Testis (tissue), 2 donors: ENCODE measurements at regions not wholly inside any gene's neighbourhood (a gene's known extent, or its start where the extent isn't known, plus 50 kb on each side); places are given as distances from the start of the nearest gene placed in this dataset.

Experiments
- DNase-seq: peaks from one replicate; pipeline ENCODE4 v3.0.0-alpha.2; 2019
- H3K27ac ChIP-seq, 2 donors: fragments of 200-600 bp; sonication (generic); one replicate each; pipeline ENCODE4 v1.5.1; 2019
- H3K27me3 ChIP-seq: fragments of 200-600 bp; sonication (generic); one replicate; pipeline ENCODE4 v1.5.1; 2019
- H3K36me3 ChIP-seq: fragments of 200-600 bp; sonication (generic); one replicate; pipeline ENCODE4 v1.5.1; 2017; ENCODE audit warnings: low read depth; ENCODE audit errors: missing control alignments
- H3K4me1 ChIP-seq: fragments of 200-600 bp; sonication (generic); one replicate; pipeline ENCODE4 v1.5.1; 2019
- H3K4me3 ChIP-seq, 2 donors: fragments of 200-600 bp; sonication (generic); one replicate each; pipeline ENCODE4 v1.5.1; 2017 to 2019
- H3K9me3 ChIP-seq: fragments of 200-600 bp; sonication (generic); one replicate; pipeline ENCODE4 v1.5.1; 2017
- POLR2A ChIP-seq: fragments of 450-650 bp; IDR thresholded peaks from one replicate; pipeline ENCODE4 v1.6.1; 2017; ENCODE audit warnings: antibody characterized with exemption, mild to moderate bottlenecking, moderate library complexity
- WGBS, 2 donors: methylation state at CpG; one replicate each; pipeline ENCODE4 v1.1.5; 2018; 5-methylcytosine and 5-hydroxymethylcytosine counted together
- intact Hi-C: fragments of 100-400 bp; cut with DNase I; formaldehyde crosslinking; loops from one replicate; pipeline ENCODE4 v1.15.1; 2023; ENCODE audit warnings: low total_unique reads
- TF ChIP-seq, protein P1 (sequence below), 3 experiments: fragments of 450-650 bp in 2 of 3; fragments of 200-600 bp in 1 of 3; sonication (generic) in 1 of 3; IDR thresholded peaks; one replicate each; pipeline ENCODE4 v1.5.1; 2016 to 2019; ENCODE audit warnings: antibody characterized with exemption in 3 of 3, mild to moderate bottlenecking in 2 of 3, moderate library complexity in 1 of 3

DNA sequence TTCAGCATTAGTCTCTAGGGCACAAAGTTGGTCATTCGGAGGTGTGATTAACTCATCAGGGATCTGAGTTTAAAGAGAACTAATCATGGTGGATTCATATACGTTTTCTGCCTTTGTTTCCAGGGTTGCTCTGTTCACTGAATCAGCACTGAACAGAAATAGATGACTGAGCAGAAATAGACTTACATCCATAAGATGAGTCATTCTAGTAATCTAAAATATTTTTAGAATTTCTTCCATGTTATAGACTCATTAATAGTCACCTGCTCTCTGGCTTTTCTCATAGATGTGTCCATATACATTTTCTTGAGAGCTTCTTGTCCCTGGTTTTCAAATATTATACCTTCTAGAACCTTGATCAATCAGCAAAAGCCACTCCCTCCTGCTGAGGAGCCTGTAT lies 837.6 kb upstream of the DPPA4 start:
- Histone ChIP-seq H3K36me3 (no peaks in the 10 kb centered on the region), H3K27me3 (no peaks in the 10 kb centered on the region), H3K9me3 (no peaks in the 10 kb centered on the region), H3K4me3 (no peak overlapping the region), H3K4me1 (no peaks in the 10 kb centered on the region), H3K27ac (no peak overlapping the region)
- TF ChIP-seq, protein P1, sequence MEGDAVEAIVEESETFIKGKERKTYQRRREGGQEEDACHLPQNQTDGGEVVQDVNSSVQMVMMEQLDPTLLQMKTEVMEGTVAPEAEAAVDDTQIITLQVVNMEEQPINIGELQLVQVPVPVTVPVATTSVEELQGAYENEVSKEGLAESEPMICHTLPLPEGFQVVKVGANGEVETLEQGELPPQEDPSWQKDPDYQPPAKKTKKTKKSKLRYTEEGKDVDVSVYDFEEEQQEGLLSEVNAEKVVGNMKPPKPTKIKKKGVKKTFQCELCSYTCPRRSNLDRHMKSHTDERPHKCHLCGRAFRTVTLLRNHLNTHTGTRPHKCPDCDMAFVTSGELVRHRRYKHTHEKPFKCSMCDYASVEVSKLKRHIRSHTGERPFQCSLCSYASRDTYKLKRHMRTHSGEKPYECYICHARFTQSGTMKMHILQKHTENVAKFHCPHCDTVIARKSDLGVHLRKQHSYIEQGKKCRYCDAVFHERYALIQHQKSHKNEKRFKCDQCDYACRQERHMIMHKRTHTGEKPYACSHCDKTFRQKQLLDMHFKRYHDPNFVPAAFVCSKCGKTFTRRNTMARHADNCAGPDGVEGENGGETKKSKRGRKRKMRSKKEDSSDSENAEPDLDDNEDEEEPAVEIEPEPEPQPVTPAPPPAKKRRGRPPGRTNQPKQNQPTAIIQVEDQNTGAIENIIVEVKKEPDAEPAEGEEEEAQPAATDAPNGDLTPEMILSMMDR (IDR thresholded peaks at IDR 0.05), result no peak
- TF ChIP-seq POLR2A, result no peak
- 84 to 94% methylated on average over 2 of the region's 2 CpGs for WGBS, 2 donors
- intact Hi-C loops, result no loop called here
- DNase-seq, result no peak

DNA sequence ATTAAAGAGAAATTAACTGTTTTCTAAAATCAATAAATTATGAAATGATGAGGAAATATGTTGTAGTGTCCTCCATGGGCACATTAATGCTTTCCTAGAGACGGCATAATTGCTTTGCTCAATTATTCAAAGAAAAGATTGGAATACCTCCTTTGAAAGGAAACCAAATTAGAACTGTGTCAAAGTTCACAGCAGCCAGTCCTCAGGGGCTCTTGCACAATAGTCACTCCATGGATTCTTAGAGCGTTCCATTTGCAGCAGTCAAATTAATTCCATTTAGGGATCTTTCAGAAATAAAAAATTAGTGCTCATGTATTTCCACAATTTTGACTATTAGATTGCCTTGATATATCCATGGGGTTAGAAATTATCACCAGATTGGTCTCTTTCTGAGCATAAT lies 841.6 kb upstream of the DPPA4 start:
- H3K9me3 ChIP-seq, result no peaks in the 10 kb centered on the region
- H3K4me1 ChIP-seq, result no peaks in the 10 kb centered on the region
- DNase-seq, result peak; percentile 13
- H3K27me3 ChIP-seq, result no peaks in the 10 kb centered on the region
- TF ChIP-seq, protein P1 (IDR thresholded peaks at IDR 0.05), result no peak
- no peak for TF ChIP-seq POLR2A
- no peaks in the 10 kb centered on the region for H3K36me3 ChIP-seq
- intact Hi-C loops, result no loop called here
- H3K4me3 ChIP-seq, result no peak overlapping the region
- 42 to 64% methylated on average over 2 of the region's 2 CpGs for WGBS, 2 donors
- no peak overlapping the region for H3K27ac ChIP-seq

DNA sequence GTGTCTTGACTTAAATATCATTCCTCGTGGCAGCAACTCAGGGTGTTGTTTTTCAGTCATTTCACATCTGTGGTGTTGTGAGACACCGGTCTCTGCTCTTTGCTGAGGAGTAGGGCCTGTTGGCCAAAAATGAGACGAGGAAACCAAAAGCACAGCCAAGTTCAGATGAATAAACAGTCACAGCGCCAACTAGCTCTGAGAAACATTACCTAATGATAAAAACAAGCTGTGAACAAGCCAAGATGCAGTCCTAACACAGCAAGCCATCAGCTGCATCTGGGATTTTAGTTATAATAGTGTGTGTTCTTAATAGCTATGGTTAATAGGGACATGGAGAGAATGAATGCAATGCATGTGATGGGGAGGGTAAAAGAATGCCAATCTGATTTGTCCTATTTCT lies 843.4 kb upstream of the DPPA4 start:
- TF ChIP-seq, protein P1 (IDR thresholded peaks at IDR 0.05), result no peak
- TF ChIP-seq POLR2A, result no peak
- intact Hi-C loops, result no loop called here
- 35 to 44% methylated on average over 4 of the region's 4 CpGs for WGBS, 2 donors
- Histone ChIP-seq H3K27ac (no peak overlapping the region), H3K36me3 (no peaks in the 10 kb centered on the region), H3K9me3 (no peaks in the 10 kb centered on the region), H3K4me3 (no peak overlapping the region), H3K27me3 (no peaks in the 10 kb centered on the region), H3K4me1 (no peaks in the 10 kb centered on the region)
- peak; percentile 42 for DNase-seq

DNA sequence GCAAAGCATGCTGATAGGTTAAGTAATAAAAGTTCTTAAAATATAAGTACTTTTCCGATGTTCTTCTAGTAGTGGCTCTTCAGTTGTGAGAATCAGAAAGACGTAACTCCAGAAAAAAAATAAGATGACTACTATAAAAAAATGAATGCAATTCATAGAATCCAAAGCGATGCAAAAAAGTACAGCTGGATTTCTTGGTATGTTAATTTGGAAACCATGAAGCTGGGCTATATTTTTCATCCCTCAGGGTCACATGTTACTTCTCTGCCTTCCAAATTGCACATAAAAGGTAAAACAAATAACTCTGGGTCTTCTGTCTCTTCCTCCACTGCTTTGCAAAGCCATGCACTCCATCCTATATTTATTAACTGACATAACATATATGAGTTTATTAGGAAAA lies 843.9 kb upstream of the DPPA4 start:
- no peak for DNase-seq
- Histone ChIP-seq H3K36me3 (no peaks in the 10 kb centered on the region), H3K9me3 (no peaks in the 10 kb centered on the region), H3K4me3 (no peak overlapping the region), H3K27me3 (no peaks in the 10 kb centered on the region), H3K4me1 (no peaks in the 10 kb centered on the region), H3K27ac (no peak overlapping the region)
- 46 to 61% methylated on average over 3 of the region's 3 CpGs for WGBS, 2 donors
- no peak for TF ChIP-seq POLR2A
- TF ChIP-seq, protein P1 (IDR thresholded peaks at IDR 0.05), result no peak
- intact Hi-C loops, result no loop called here

DNA sequence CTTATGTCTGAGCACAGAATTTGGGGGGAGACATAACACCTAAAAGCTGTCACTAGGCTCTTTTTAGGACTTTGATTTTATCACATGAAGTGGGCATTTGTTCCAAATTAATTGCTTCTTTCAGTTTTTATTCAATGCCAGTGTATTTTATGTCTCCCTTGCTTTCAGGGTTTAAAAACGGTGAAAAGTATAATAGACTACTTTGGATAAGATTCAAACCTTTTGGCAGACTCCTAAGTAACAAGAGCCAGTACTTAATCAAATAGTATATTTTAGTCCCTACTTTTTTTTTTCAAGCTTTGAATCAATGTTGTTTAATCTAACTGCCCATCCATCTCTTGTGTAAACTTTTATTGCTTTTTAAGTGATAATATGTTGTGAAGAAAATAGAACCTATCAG lies 847.2 kb upstream of the DPPA4 start:
- TF ChIP-seq, protein P1 (IDR thresholded peaks at IDR 0.05), result no peak
- TF ChIP-seq POLR2A, result no peak
- Histone ChIP-seq H3K27ac (no peak overlapping the region), H3K4me3 (no peak overlapping the region), H3K4me1 (no peaks in the 10 kb centered on the region), H3K27me3 (no peaks in the 10 kb centered on the region), H3K36me3 (no peaks in the 10 kb centered on the region), H3K9me3 (no peaks in the 10 kb centered on the region)
- DNase-seq, result no peak
- WGBS, 2 donors, result 44 to 48% methylated on average over 1 of the region's 1 CpG
- intact Hi-C loops, result no loop called here
